RWPE1 (cell line): ENCODE measurements at regions not wholly inside any gene's neighbourhood (a gene's known extent, or its start where the extent isn't known, plus 50 kb on each side); places are given as distances from the start of the nearest gene placed in this dataset.

ENCODE experiments used
- CTCF ChIA-PET: fragments of 350-600 bp; sonication (Branson Sonifier 250); formaldehyde crosslinking; extraction: SDS; loops from one replicate; lab custom pipeline; 2021; lab: Yijun Ruan, JAX
- POLR2A ChIA-PET: fragments of 400-600 bp; formaldehyde crosslinking; extraction: SDS; loops from one replicate; lab custom pipeline; 2020; ENCODE audit warnings: antibody characterized with exemption; ENCODE audit not compliant: low non-redundant PET; lab: Yijun Ruan, JAX
- DNase-seq: peaks from one replicate; pipeline ENCODE4 v3.0.0; 2012; ENCODE audit warnings: low spot score
- H3K27ac ChIP-seq: fragments of 450-650 bp; 2 replicates; pipeline ENCODE4 v1.5.1; 2017
- TF ChIP-seq, protein P1 (sequence below): fragments of 450-650 bp; conservative IDR thresholded peaks from 2 replicates; pipeline ENCODE4 v1.5.1; 2017; ENCODE audit warnings: low read depth, mild to moderate bottlenecking

DNA sequence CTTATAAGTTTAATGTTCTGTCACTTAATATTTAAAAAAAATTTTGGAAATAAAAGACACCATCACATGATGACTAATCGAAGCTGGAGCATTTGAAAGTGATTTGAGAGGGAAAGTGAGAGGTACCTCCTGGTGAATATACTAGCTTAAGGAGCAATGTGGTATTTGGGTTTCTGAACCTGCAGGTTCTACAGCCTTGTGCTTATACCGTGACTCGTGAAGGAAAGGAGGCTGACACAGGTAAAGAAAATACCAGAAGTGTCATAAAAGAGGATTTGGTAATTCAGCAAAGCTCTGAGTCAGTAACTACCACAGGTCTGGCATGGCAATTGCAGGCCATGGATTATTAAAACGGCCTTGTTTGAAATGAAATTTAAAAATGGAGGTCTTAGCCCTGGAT lies 151.0 kb downstream of the SLC38A4 start:
- no peak overlapping the region for H3K27ac ChIP-seq
- ChIA-PET POLR2A (no interaction called here), CTCF (interaction anchor here (0.6 to 1.0 kb wide), 6 partner anchors 9 to 550 kb away, joined by 3 to 5 read pairs (median 3); no protein-coding TSS in a partner anchor)
- TF ChIP-seq, protein P1, sequence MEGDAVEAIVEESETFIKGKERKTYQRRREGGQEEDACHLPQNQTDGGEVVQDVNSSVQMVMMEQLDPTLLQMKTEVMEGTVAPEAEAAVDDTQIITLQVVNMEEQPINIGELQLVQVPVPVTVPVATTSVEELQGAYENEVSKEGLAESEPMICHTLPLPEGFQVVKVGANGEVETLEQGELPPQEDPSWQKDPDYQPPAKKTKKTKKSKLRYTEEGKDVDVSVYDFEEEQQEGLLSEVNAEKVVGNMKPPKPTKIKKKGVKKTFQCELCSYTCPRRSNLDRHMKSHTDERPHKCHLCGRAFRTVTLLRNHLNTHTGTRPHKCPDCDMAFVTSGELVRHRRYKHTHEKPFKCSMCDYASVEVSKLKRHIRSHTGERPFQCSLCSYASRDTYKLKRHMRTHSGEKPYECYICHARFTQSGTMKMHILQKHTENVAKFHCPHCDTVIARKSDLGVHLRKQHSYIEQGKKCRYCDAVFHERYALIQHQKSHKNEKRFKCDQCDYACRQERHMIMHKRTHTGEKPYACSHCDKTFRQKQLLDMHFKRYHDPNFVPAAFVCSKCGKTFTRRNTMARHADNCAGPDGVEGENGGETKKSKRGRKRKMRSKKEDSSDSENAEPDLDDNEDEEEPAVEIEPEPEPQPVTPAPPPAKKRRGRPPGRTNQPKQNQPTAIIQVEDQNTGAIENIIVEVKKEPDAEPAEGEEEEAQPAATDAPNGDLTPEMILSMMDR: no peak
- peak; percentile 22 for DNase-seq

DNA sequence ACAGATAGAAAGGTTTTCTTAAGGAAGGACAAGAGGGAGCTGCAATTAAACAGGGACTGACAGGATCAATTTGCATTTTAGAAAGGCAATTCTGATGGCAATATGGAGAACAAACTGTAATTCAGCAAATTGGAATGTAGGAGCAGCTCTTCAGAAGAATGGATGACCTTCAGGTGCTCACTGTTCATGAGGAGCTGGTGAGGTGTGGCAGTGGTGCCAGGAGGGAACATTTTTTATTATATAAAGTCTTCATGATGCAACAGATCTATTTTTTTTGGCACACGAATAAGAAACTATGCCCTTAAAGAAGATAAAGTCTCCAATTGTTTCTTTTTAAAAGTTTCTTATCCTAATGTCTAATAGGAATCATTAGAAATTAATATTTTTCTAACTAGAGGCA lies 151.7 kb downstream of the SLC38A4 start:
- ChIA-PET CTCF (interaction anchor here (0.6 to 1.0 kb wide), 4 partner anchors 33 to 347 kb away, joined by 3 to 5 read pairs (median 4); no protein-coding TSS in a partner anchor), POLR2A (no interaction called here)

DNA sequence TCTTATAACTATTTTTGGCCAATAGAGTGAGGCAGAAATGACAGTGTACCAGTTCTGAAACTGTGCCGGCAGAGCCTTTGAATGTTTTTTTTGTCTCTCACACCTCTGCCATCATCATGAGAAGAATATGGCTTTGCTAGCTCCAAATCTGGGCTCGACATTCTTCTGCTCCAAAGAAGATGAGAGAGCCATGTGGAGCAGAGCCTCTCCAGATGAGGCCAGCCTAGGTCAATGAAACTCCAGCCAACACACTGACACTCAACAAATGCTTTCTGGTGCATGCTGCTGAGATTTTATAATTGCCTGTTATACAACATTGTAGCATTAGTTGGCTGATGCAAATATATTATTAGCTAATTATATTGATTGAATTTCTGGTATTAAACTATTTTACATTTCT lies 154.7 kb downstream of the SLC38A4 start:
- DNase-seq: no peak
- TF ChIP-seq, protein P1: no peak
- ChIA-PET POLR2A (no interaction called here), CTCF (no interaction called here)
- no peak overlapping the region for H3K27ac ChIP-seq

More for the DNA sequence above, 151.7 kb downstream of the SLC38A4 start:
- TF ChIP-seq, protein P1: no peak
- H3K27ac ChIP-seq: no peak overlapping the region
- no peak for DNase-seq

DNA sequence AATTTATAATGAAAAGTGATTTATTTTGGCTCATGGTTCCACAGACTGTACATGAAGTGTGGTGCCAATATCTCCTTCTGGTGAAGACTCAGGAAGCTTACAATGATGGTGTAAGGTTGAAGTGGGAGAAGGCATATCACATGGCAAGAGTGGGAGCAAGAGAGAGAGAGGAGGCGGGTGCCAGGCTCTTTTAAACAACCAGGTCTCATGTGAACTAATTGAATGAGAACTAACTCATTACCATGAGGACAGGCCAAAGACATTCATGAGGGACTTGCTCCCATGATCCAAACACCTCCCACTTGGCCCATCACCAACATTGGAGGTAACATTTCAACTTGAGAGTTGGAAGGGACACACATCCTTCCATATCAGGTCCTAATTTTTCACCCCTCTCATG lies 155.2 kb downstream of the SLC38A4 start:
- POLR2A ChIA-PET: no interaction called here
- DNase-seq: no peak
- no peak overlapping the region for H3K27ac ChIP-seq
- CTCF ChIA-PET: no interaction called here
- TF ChIP-seq, protein P1: no peak

DNA sequence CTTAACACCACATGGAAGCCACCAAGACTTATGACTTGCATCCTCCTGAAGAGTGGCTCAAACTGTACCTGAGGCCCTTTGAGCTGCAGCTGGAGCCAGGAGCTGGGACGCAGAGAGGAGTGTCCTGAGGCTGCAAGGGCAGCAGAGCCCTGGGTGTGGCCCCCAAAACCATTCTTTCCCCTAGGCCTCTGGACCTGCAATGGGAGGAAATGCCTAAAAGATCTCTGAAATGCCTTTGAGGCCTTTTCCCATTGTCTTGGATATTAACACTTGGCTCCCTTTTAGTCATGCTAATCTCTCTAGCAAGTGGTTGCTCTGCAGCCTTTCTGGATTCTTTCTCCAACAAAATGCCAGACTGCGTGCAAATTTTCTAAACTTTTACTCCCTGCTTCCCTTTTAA lies 156.1 kb downstream of the SLC38A4 start:
- CTCF ChIA-PET: interaction anchor here (0.5 kb wide), 1 partner anchor 811 kb away, joined by 6 read pairs; no protein-coding TSS in a partner anchor
- no peak for DNase-seq
- POLR2A ChIA-PET: no interaction called here

DNA sequence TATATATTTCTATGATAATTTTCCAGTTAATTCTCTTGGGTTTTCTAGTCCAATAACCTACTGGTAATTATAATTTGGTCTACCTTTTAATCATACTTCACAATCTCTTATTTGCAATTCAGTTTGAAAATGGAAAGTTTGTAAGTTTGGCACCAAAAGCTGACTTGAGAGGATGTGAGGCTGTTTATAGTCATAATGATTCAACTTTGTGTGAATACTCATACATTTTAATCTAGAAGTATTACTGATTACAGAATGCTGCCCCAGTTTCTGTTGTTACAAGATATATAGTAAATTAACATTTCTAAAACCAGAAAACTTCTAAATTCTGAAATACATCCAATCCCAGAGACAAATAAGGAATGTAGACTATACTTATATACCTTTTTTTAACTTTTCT lies 158.2 kb downstream of the SLC38A4 start:
- ChIA-PET POLR2A (no interaction called here), CTCF (interaction anchor here (0.7 to 0.8 kb wide), 3 partner anchors 185 to 353 kb away, joined by 3 to 7 read pairs (median 4); no protein-coding TSS in a partner anchor)
- H3K27ac ChIP-seq: no peak overlapping the region
- TF ChIP-seq, protein P1: no peak
- no peak for DNase-seq

More for the DNA sequence above, 156.1 kb downstream of the SLC38A4 start:
- H3K27ac ChIP-seq: no peak overlapping the region
- TF ChIP-seq, protein P1: no peak
